ENCODE measurements at regions not wholly inside any gene's neighbourhood (a gene's known extent, or its start where the extent isn't known, plus 50 kb on each side); places are given as distances from the start of the nearest gene placed in this dataset. TPM values are rescaled to one million over a fixed set of nuclear protein-coding genes. Genes with fewer than 3 reads are reported as not detected.

MicroRNAs encoded in the stretch of these regions (microRNA counts, 767-probe panel; counts per million panel counts)
- microRNA hsa-miR-1303, result 879 counts per million, percentile 95 among the panel's probes with 10 or more counts
- microRNA hsa-miR-3141, result 879 counts per million, percentile 95 among the panel's probes with 10 or more counts

Small RNA genes in the stretch of these regions (microRNA-seq; reads per million reads assigned to microRNA genes)
- 0 to 0.20 reads per million in 2 experiments for gene MIR1303 (ENCODE audit: borderline microRNAs expressed in 2 of 2, borderline number of aligned reads in 2 of 2, borderline replicate concordance in 1 of 2)
- 0 reads per million in 2 experiments for gene MIR3141 (ENCODE audit: borderline microRNAs expressed in 2 of 2, borderline number of aligned reads in 2 of 2, borderline replicate concordance in 1 of 2)

Small RNA genes in the stretch of these regions (small RNA-seq; reads per million reads assigned to genes)
- gene MIR1303 (ENCODE audit: insufficient read depth) (9.8 reads per million, percentile 81 among the genes with 10 or more reads in this experiment), gene MIR3141 (ENCODE audit: insufficient read depth) (not detected)
